ENCODE measurements at regions not wholly inside any gene's neighbourhood (a gene's known extent, or its start where the extent isn't known, plus 50 kb on each side); places are given as distances from the start of the nearest gene placed in this dataset.

- no peak for TF ChIP-seq CTCF (IDR thresholded peaks at IDR 0.05)
- no peak for TF ChIP-seq POLR2A (IDR thresholded peaks at IDR 0.05)
Measured at GRCh38 chr13:40252241-40252640, 414.2 kb downstream of the FOXO1 start.

Measured in right lobe of liver (tissue), 4 donors.